Activated CD8-positive, alpha-beta T cell treated with anti-CD3 and anti-CD28 coated beads, Interleukin-2, amount 10 ng/mL, durations not matched to agents 7 days and 5 days (primary cell): ENCODE measurements at regions not wholly inside any gene's neighbourhood (a gene's known extent, or its start where the extent isn't known, plus 50 kb on each side); places are given as distances from the start of the nearest gene placed in this dataset.

ENCODE experiments used
- ATAC-seq: fragments of 150-1000 bp; cut with Tn5 transposase; one replicate; pipeline ENCODE4 v1.10.0; 2021; ENCODE audit warnings: moderate library complexity
- CTCF ChIA-PET: fragments of 350-600 bp; sonication (Branson Sonifier 250); formaldehyde crosslinking; loops from one replicate; lab custom pipeline; 2021; ENCODE audit warnings: antibody characterized with exemption; lab: Charles Lee
- POLR2A ChIA-PET: fragments of 350-600 bp; sonication (Branson Sonifier 250); formaldehyde crosslinking; loops from one replicate; lab custom pipeline; 2021; ENCODE audit warnings: antibody characterized with exemption; lab: Charles Lee
- DNase-seq: peaks from one replicate; pipeline ENCODE4 v3.0.0-alpha.2; 2020
- H3K27ac Mint-ChIP-seq: one replicate; pipeline ENCODE4 v1.8.0; 2021; ENCODE audit warnings: mild to moderate bottlenecking, mixed read lengths
- H3K27me3 Mint-ChIP-seq: one replicate; pipeline ENCODE4 v1.8.0; 2021; ENCODE audit warnings: low read depth, mixed read lengths
- H3K36me3 Mint-ChIP-seq: one replicate; pipeline ENCODE4 v1.8.0; 2021; ENCODE audit warnings: low read depth, mixed read lengths
- H3K4me1 Mint-ChIP-seq: one replicate; pipeline ENCODE4 v1.8.0; 2021; ENCODE audit warnings: low read depth, mixed read lengths
- H3K4me3 Mint-ChIP-seq: one replicate; pipeline ENCODE4 v1.8.0; 2021; ENCODE audit warnings: mild to moderate bottlenecking, mixed read lengths
- H3K9me3 Mint-ChIP-seq: one replicate; pipeline ENCODE4 v1.8.0; 2022; ENCODE audit warnings: mixed read lengths; ENCODE audit not compliant: insufficient read depth

GRCh38 chr6:165019681-165020080 lies 289.7 kb downstream of the C6orf118 start:
- H3K27me3 Mint-ChIP-seq = no peaks in the 10 kb centered on the region
- CTCF ChIA-PET = no interaction called here

GRCh38 chr6:165015676-165016075 lies 293.7 kb downstream of the C6orf118 start:
- Mint-ChIP-seq H3K4me1 (no peaks in the 10 kb centered on the region), H3K9me3 (peaks cover 9% of the 10 kb centered on the region), H3K27me3 (no peaks in the 10 kb centered on the region), H3K4me3 (no peak overlapping the region), H3K27ac (no peak overlapping the region), H3K36me3 (no peaks in the 10 kb centered on the region)
- POLR2A ChIA-PET = no interaction called here
- DNase-seq (no peak), ATAC-seq (no peak)
- CTCF ChIA-PET = no interaction called here

More at GRCh38 chr6:165019681-165020080, 289.7 kb downstream of the C6orf118 start:
- H3K4me1 Mint-ChIP-seq = no peaks in the 10 kb centered on the region
- no peak for ATAC-seq
- no peak for DNase-seq
- H3K27ac Mint-ChIP-seq = no peak overlapping the region
- no peak overlapping the region for H3K4me3 Mint-ChIP-seq
- POLR2A ChIA-PET = no interaction called here
- H3K9me3 Mint-ChIP-seq = peaks cover 9% of the 10 kb centered on the region
- H3K36me3 Mint-ChIP-seq = no peaks in the 10 kb centered on the region

DNA sequence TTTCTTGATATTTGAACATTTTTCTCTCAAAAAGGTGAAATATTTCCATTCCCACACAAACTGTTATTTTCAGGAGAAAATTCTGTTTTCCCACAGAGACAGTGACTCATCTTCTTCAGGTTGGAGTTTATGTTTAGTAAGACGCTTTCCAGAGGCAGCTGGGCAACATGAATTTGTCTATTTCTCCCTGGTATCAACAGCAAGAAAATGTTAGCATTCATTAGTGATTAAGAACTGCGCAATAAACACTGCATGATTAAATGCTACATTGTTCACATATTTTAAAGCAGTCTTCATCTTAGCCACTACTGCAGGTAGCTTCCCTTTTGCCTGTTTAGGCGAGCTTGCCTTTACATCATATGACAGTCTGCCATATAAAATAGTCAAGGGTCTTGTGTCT lies 295.7 kb downstream of the C6orf118 start:
- no peaks in the 10 kb centered on the region for H3K36me3 Mint-ChIP-seq
- ChIA-PET POLR2A (no interaction called here), CTCF (no interaction called here)
- no peak overlapping the region for H3K4me3 Mint-ChIP-seq
- no peaks in the 10 kb centered on the region for H3K27me3 Mint-ChIP-seq
- H3K27ac Mint-ChIP-seq = no peak overlapping the region
- no peaks in the 10 kb centered on the region for H3K4me1 Mint-ChIP-seq
- no peak for ATAC-seq
- H3K9me3 Mint-ChIP-seq = peaks cover 4% of the 10 kb centered on the region
- DNase-seq = no peak

DNA sequence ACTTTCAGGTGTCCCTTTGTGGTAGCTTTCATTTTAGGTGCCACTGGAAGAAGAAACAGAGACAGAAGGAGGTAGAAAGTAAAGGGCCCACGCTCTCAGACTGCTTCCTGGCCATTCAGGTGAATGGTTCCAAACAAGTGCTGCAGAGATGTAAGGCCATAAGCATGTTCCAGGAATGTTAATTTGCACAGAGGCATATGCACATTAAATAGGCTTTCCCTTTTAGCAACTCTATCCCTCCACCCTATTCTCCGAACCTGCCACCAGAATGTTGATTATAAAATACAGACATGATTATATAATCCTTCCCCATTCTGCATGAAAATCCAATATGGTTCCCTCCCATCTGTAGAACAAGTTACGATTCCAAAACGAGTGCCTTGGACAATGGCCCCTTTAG lies 297.2 kb downstream of the C6orf118 start:
- CTCF ChIA-PET = no interaction called here
- POLR2A ChIA-PET = no interaction called here
- no peaks in the 10 kb centered on the region for H3K36me3 Mint-ChIP-seq
- ATAC-seq (no peak), DNase-seq (no peak)
- no peaks in the 10 kb centered on the region for H3K4me1 Mint-ChIP-seq
- H3K9me3 Mint-ChIP-seq = peaks cover 4% of the 10 kb centered on the region
- no peak overlapping the region for H3K4me3 Mint-ChIP-seq
- H3K27me3 Mint-ChIP-seq = no peaks in the 10 kb centered on the region
- H3K27ac Mint-ChIP-seq = no peak overlapping the region

- Mint-ChIP-seq H3K4me1 (no peaks in the 10 kb centered on the region), H3K4me3 (no peak overlapping the region)
- no peak for DNase-seq
These were observed 298.6 kb downstream of the C6orf118 start for GRCh38 chr6:165010556-165011535.

GRCh38 chr6:165008971-165009370 lies 300.4 kb downstream of the C6orf118 start:
- CTCF ChIA-PET = interaction anchor here (0.7 kb wide), 1 partner anchor 1864 kb away, joined by 5 read pairs; no protein-coding TSS in a partner anchor
- Mint-ChIP-seq H3K27me3 (no peaks in the 10 kb centered on the region), H3K27ac (no peak overlapping the region), H3K4me1 (no peaks in the 10 kb centered on the region), H3K4me3 (no peak overlapping the region), H3K9me3 (peaks cover 6% of the 10 kb centered on the region), H3K36me3 (no peaks in the 10 kb centered on the region)
- no peak for DNase-seq
- POLR2A ChIA-PET = no interaction called here
- no peak for ATAC-seq

More at GRCh38 chr6:165010556-165011535, 298.6 kb downstream of the C6orf118 start:
- ChIA-PET POLR2A (no interaction called here), CTCF (no interaction called here)
- no peak for ATAC-seq
- Mint-ChIP-seq H3K27ac (no peak overlapping the region), H3K9me3 (peaks cover 6% of the 10 kb centered on the region), H3K36me3 (no peaks in the 10 kb centered on the region), H3K27me3 (no peaks in the 10 kb centered on the region)

DNA sequence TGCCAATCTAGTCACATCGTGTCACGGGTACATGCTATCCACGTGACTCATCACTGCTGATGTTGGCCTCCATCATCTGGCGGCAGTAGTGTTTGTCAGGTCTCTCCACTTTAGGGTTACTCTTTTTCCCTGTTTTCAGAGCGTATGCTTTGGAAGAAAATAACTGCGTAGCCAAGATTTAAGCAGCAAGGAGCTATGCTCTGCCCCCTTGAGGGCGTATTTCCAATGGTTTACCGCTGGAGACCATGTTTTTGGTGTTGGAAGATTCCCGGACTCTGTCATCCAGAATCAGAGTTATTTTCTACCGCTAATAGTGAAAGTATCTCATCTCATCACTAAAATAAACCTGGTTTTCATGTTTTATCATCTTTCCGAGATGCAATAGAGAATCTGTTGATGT lies 306.5 kb downstream of the C6orf118 start:
- Mint-ChIP-seq H3K4me3 (no peak overlapping the region), H3K4me1 (no peaks in the 10 kb centered on the region), H3K36me3 (no peaks in the 10 kb centered on the region), H3K9me3 (peaks cover 22% of the 10 kb centered on the region), H3K27me3 (no peaks in the 10 kb centered on the region), H3K27ac (no peak overlapping the region)
- ChIA-PET CTCF (no interaction called here), POLR2A (no interaction called here)
- ATAC-seq (no peak), DNase-seq (no peak)

- ATAC-seq = no peak
- Mint-ChIP-seq H3K4me1 (no peaks in the 10 kb centered on the region), H3K4me3 (no peak overlapping the region), H3K27me3 (no peaks in the 10 kb centered on the region), H3K36me3 (no peaks in the 10 kb centered on the region), H3K9me3 (peaks cover 22% of the 10 kb centered on the region), H3K27ac (no peak overlapping the region)
- POLR2A ChIA-PET = no interaction called here
- no peak for DNase-seq
- CTCF ChIA-PET = no interaction called here
These were observed 307.0 kb downstream of the C6orf118 start for GRCh38 chr6:165002358-165002757.

- ChIA-PET CTCF (no interaction called here), POLR2A (no interaction called here)
- Mint-ChIP-seq H3K27ac (no peak overlapping the region), H3K9me3 (peaks cover 22% of the 10 kb centered on the region), H3K36me3 (no peaks in the 10 kb centered on the region), H3K4me1 (no peaks in the 10 kb centered on the region), H3K4me3 (no peak overlapping the region), H3K27me3 (no peaks in the 10 kb centered on the region)
- ATAC-seq (no peak), DNase-seq (no peak)
These were observed 307.8 kb downstream of the C6orf118 start for GRCh38 chr6:165001502-165002157.

DNA sequence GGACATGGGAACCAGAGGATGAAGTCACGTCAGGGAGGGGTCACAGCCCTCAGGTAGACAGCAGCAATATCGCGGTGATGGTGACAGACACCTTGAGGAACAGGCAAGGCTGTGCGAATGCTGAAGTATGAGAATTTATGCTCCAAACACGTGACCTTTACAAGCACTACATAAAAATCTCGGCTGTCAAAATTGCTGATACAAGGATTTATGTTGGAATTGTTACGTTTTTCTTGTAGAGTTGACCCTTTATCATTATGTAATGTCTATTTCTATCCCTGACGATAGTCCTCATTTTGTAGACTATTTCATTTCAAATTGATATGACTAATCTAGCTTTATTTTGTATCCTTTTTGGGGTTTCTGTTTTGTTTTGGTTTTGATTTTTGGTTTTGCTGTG lies 311.1 kb downstream of the C6orf118 start:
- Mint-ChIP-seq H3K4me3 (no peak overlapping the region), H3K4me1 (no peaks in the 10 kb centered on the region), H3K27ac (no peak overlapping the region), H3K27me3 (no peaks in the 10 kb centered on the region), H3K36me3 (no peaks in the 10 kb centered on the region), H3K9me3 (peaks cover 16% of the 10 kb centered on the region)
- DNase-seq (no peak), ATAC-seq (no peak)
- ChIA-PET CTCF (no interaction called here), POLR2A (no interaction called here)

GRCh38 chr6:164996838-164997237 lies 312.6 kb downstream of the C6orf118 start:
- H3K9me3 Mint-ChIP-seq = peaks cover 13% of the 10 kb centered on the region
- ChIA-PET POLR2A (no interaction called here), CTCF (no interaction called here)
- no peaks in the 10 kb centered on the region for H3K27me3 Mint-ChIP-seq
- no peak for DNase-seq
- H3K27ac Mint-ChIP-seq = no peak overlapping the region
- H3K4me3 Mint-ChIP-seq = no peak overlapping the region
- no peaks in the 10 kb centered on the region for H3K36me3 Mint-ChIP-seq
- ATAC-seq = no peak
- no peaks in the 10 kb centered on the region for H3K4me1 Mint-ChIP-seq

- H3K36me3 Mint-ChIP-seq = no peaks in the 10 kb centered on the region
- DNase-seq = no peak
These were observed 317.8 kb downstream of the C6orf118 start for GRCh38 chr6:164991573-164991972.

More at GRCh38 chr6:164991573-164991972, 317.8 kb downstream of the C6orf118 start:
- no peaks in the 10 kb centered on the region for H3K27me3 Mint-ChIP-seq
- no peak for ATAC-seq
- no peak overlapping the region for H3K4me3 Mint-ChIP-seq
- ChIA-PET POLR2A (no interaction called here), CTCF (no interaction called here)
- H3K4me1 Mint-ChIP-seq = no peaks in the 10 kb centered on the region
- peaks cover 8% of the 10 kb centered on the region for H3K9me3 Mint-ChIP-seq
- no peak overlapping the region for H3K27ac Mint-ChIP-seq
